Mucosa of rectum (tissue), 2 donors: ENCODE measurements at regions not wholly inside any gene's neighbourhood (a gene's known extent, or its start where the extent isn't known, plus 50 kb on each side); places are given as distances from the start of the nearest gene placed in this dataset.
"Not testable (repeated sequence)": the region's sequence is repeated elsewhere in the genome, so short reads cannot be mapped to it uniquely, and the experiment has no call there.

Experiments
- H3K27ac ChIP-seq, 2 donors: one replicate each; pipeline ENCODE4 v1.7.0; 2013; ENCODE audit warnings: inconsistent platforms in 2 of 2, low read depth in 2 of 2, low read length in 2 of 2
- H3K27me3 ChIP-seq, 2 donors: one replicate each; pipeline ENCODE4 v1.7.0; 2013; ENCODE audit warnings: low read length in 2 of 2; ENCODE audit not compliant: control insufficient read depth in 2 of 2, insufficient read depth in 2 of 2
- H3K36me3 ChIP-seq, 2 donors: one replicate each; pipeline ENCODE4 v1.7.0; 2013; ENCODE audit warnings: low read length in 2 of 2; ENCODE audit not compliant: control insufficient read depth in 2 of 2, insufficient read depth in 2 of 2
- H3K4me1 ChIP-seq, 2 donors: one replicate each; pipeline ENCODE4 v1.7.0; 2013; ENCODE audit warnings: low read length in 2 of 2, mild to moderate bottlenecking in 1 of 2; ENCODE audit not compliant: control insufficient read depth in 2 of 2, insufficient read depth in 2 of 2
- H3K4me3 ChIP-seq, 2 donors: one replicate each; pipeline ENCODE4 v1.7.0; 2013; ENCODE audit warnings: low read length in 2 of 2
- H3K9ac ChIP-seq, 2 donors: one replicate each; pipeline ENCODE4 v1.7.0; 2013; ENCODE audit warnings: low read length in 2 of 2, low read depth in 1 of 2, mild to moderate bottlenecking in 1 of 2
- H3K9me3 ChIP-seq, 2 donors: one replicate each; pipeline ENCODE4 v1.7.0; 2013; ENCODE audit warnings: low read length in 2 of 2; ENCODE audit not compliant: control insufficient read depth in 2 of 2
- donor health status: healthy.
- donor health status: Normal muscosa, but diverticular disease.

DNA sequence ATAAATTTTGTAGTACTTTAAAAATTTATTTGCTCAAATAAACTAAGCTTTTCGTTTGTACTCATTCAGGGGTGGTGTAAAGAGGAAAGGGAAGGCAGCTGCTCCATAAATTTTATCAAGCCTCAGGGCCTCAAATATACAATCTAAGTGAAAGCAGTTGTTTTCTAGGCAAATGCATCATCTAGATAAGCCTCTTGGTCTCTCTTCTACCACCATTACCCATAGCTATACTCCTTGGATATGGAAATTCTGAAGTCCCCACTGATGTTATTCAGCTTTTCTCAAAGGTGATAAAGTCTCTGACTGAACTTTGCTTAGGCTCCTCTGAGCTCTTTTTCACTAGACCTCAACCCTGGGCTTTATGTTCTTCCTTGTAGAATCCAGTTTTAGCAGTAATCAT lies 1313.1 kb downstream of the JRKL start:
- Histone ChIP-seq H3K27me3 (no peaks in the 10 kb centered on the region), H3K4me1 (no peaks in the 10 kb centered on the region), H3K27ac (no peak overlapping the region)

DNA sequence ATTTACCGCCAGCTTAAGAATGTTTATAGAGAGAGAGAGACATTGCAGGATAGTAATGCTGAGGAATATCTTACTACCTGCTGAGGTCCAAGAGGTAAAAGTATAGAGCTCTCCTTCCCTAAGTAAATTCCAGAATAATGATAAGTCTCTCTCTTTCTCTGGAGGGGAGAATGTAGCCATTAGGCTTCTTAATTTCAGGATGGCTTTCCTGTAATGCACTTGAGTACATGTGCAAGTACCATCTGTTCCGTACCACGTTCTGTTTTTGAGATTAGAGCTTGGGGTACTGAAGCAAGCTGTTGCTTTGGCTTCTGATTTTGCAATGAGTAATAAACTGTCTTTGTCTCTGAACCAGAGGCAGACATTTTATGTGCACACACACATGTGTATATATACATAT lies 1314.0 kb downstream of the JRKL start:
- Histone ChIP-seq H3K4me3 (no peak overlapping the region), H3K27ac (no peak overlapping the region), H3K9ac (no peak overlapping the region), H3K9me3 (peaks cover 0 to 4% of the 10 kb centered on the region in 2 donors), H3K4me1 (no peaks in the 10 kb centered on the region), H3K36me3 (no peaks in the 10 kb centered on the region), H3K27me3 (no peaks in the 10 kb centered on the region)

More for the DNA sequence above, 1313.1 kb downstream of the JRKL start:
- Histone ChIP-seq H3K4me3 (no peak overlapping the region), H3K9me3 (peaks cover 0 to 4% of the 10 kb centered on the region in 2 donors), H3K9ac (no peak overlapping the region), H3K36me3 (no peaks in the 10 kb centered on the region)

DNA sequence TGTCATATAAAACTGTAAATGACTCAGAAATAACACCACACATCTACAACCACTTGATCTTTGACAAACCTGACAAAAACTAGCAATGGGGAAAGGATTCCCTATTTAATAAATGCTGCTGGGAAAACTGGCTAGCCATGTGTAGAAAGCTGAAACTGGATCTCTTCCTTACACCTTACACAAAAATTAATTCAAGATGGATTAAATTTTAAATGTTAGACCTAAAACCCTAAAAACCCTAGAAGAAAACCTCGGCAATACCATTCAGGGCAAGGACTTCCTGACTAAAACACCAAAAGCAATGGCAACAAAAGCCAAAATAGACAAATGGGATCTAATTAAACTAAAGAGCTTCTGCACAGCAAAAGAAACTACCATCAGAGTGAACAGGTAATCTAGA lies 1315.3 kb upstream of the CNTN5 start:
- H3K27me3 ChIP-seq, H3K36me3 ChIP-seq, H3K9ac ChIP-seq, H3K4me3 ChIP-seq, H3K27ac ChIP-seq, H3K9me3 ChIP-seq, H3K4me1 ChIP-seq: not testable (repeated sequence)

DNA sequence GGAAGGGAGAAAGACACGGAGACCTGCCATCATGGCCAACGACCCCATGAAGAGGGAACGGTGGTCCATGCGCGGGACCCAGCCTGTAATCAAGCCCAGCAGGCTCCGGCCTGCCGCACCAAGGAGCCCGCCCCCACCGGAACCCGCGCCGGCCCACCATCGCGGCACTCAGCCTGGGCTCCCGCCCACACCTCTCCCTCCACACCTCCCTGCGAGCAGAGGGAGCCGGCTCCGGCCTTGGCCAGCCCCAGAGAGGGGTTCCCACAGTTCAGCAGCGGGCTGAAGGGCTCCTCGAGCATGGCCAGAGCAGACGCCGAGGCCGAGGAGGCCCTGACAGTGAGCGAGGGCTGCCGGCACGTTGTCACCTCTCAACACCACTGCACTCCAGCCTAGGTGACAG lies 1302.8 kb upstream of the CNTN5 start:
- Histone ChIP-seq H3K36me3 (no peaks in the 10 kb centered on the region), H3K9me3 (no peaks in the 10 kb centered on the region), H3K27ac (no peak overlapping the region), H3K27me3 (no peaks in the 10 kb centered on the region), H3K9ac (no peak overlapping the region), H3K4me1 (no peaks in the 10 kb centered on the region), H3K4me3 (no peak overlapping the region)

DNA sequence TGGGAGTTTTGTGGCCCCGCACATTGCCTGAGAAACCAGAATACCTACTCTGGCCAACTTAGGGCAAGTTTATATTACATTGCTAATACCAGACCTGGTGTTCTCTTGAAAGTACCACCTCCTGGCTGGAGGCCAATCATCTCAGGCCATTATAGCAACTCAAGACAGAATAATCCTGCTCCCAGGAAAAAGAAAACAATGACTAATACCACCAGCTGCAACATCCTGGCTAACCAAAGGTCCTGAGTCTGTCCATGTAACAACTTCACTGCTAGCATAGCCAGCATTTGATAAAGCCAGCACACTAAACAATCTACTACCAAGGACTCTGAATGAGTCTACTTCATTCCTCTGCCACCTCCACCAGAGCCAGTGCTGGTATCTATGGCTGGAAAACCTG lies 1298.7 kb upstream of the CNTN5 start:
- H3K9ac ChIP-seq, result no peak overlapping the region
- no peaks in the 10 kb centered on the region for H3K9me3 ChIP-seq
- no peaks in the 10 kb centered on the region for H3K36me3 ChIP-seq
- H3K27ac ChIP-seq, result no peak overlapping the region
- H3K4me1 ChIP-seq, result no peaks in the 10 kb centered on the region
- H3K4me3 ChIP-seq, result no peak overlapping the region
- H3K27me3 ChIP-seq, result no peaks in the 10 kb centered on the region

DNA sequence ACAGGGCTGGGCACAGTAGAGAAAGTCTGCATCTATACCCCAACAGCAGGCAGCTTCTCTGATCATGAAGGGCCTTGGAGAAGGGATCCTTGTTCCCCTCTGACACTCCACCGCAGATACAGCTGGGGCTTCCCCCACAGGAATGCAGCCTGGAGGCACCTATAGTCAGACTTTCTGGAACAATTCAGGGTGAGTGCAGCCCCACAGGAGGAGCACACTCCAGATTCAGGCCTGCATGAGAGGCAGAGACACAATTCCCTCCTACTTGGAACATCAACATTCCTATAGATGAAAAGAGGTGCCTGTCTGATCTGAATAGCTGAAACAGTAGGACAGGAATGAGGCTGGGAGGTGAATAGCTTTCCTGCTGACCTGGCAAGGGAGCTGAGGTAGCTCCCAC lies 1298.0 kb upstream of the CNTN5 start:
- Histone ChIP-seq H3K9me3 (no peaks in the 10 kb centered on the region), H3K9ac (no peak overlapping the region), H3K27me3 (no peaks in the 10 kb centered on the region), H3K4me3 (no peak overlapping the region), H3K36me3 (no peaks in the 10 kb centered on the region), H3K4me1 (no peaks in the 10 kb centered on the region), H3K27ac (no peak overlapping the region)

DNA sequence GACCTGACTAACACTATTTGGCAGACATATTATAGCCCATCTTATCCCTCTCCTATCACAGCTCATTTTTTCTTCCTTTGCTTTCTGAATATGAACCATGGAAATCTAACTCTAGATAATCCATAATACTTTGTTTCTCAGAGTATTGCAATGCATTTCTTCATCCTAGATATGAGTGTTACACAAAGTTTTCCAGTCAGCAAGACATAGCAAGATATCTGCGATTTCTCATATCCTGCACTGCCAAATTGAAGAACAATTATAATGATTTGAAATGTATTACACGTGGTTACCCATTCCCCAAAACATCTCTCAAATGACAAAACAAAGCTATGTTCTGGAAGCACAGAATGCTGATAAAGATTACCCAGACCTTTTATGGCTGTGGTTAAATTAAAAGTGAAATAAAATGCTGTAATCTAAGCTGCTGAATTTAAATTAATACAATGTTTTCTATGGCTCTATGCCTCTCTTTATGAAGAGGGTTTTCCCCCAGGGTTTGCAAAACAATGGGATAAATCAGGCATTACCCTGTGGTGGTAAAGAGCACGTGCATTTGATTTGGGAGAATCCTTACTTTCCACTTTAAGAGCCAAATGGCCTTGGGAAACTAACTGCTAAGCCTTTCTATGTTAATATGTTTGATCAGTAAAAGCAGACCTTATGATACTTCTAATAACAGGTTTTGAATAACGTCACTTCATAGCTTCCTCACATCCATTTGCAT lies 1291.0 kb upstream of the CNTN5 start:
- H3K4me3 ChIP-seq, result no peak overlapping the region
- H3K4me1 ChIP-seq, result no peaks in the 10 kb centered on the region
- no peak overlapping the region for H3K27ac ChIP-seq
- H3K36me3 ChIP-seq, result no peaks in the 10 kb centered on the region
- no peaks in the 10 kb centered on the region for H3K27me3 ChIP-seq
- H3K9ac ChIP-seq, result no peak overlapping the region
- H3K9me3 ChIP-seq, result no peaks in the 10 kb centered on the region

DNA sequence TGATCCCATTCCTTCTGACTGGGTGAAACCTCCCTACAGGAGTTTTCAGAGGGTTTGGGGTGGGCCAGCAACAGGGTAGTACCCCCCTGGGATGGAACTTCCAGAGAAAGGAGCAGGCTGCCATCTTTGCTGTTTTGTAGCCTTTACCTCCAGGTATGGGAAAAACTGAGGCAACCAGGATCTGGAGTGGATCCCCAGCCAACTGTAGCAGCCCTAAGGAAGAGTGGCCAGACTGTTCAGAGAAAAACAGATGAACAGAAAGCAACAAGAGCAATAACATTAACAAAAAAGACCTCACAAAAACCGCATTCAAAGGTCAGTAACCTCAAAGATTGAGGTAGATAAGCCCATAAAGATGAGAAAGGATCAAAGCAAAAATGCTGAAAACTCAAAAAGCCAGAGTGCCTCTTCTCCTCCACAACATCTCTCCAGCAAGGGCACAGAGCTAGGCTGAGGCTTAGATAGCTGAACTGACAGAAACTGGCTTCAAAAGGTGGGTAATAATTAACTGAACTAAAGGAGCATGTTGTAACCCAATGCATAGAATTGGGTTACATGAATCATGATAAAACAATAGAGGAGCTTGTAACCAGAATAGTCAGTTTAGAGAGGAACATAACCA lies 1288.6 kb upstream of the CNTN5 start:
- no peaks in the 10 kb centered on the region for H3K36me3 ChIP-seq
- H3K4me3 ChIP-seq, result no peak overlapping the region
- H3K27ac ChIP-seq, result no peak overlapping the region
- no peak overlapping the region for H3K9ac ChIP-seq
- H3K9me3 ChIP-seq, result no peaks in the 10 kb centered on the region
- no peaks in the 10 kb centered on the region for H3K27me3 ChIP-seq
- no peaks in the 10 kb centered on the region for H3K4me1 ChIP-seq

DNA sequence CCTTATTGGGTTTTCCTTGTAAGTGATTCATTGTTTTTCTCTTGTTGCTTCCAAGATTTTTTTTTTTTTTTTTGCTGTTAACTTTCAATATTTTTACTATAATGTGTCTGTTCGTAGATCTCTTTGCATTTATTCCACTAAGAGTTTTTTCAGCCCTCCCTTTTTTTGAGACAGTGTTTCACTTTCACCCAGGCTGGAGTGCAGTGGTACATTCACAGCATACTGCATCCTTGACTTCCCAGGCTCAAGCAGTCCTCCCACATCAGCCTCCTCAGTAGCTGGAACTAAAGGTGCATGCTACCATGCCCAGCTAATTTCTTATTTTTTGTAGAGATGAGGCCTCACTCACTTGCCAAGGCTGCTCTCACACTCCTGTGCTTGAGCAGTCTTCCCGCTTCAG lies 1282.0 kb upstream of the CNTN5 start:
- no peak overlapping the region for H3K9ac ChIP-seq
- H3K9me3 ChIP-seq, result no peaks in the 10 kb centered on the region
- H3K27ac ChIP-seq, result no peak overlapping the region
- no peaks in the 10 kb centered on the region for H3K27me3 ChIP-seq
- no peaks in the 10 kb centered on the region for H3K4me1 ChIP-seq
- H3K4me3 ChIP-seq, result no peak overlapping the region
- no peaks in the 10 kb centered on the region for H3K36me3 ChIP-seq

DNA sequence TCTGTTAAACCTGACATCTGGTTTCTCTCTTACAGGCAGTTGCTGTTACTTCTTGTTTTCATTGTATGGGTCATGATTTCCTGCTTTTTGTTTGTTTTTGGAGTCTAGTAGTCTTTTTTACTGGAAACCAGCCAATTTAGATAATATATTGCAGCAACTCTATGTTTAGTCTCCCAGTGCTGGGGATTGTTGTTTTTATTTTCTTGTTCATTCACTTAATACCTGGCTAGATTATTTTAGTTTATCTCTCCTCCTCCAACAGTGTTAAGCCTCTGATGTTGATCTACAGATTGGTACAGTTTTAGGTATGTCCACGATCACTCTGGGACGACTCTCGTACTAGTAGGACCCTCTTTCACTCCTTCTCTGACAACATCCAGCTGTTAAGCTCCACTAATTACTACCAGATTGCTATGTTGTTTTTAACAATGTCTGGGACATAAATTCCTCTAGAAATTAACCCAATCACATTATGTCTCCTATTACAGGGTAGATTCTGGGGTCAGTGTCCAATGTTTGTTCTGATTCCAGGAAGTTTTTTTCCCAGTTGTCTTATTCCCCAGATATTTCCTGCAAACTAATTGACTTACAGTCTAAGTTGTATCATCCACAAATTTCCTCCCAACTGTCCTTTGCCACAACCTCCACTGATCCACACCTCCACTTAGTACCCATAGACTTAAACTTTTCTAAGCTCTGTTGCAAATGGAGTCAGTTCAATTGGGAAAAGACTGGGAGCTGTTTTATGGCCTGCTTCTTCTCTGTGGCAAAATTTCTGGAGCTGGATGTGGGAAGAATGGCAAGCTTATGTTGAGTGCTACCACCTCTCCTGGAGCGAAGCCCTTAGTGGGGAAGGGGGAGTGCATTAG lies 1280.6 kb upstream of the CNTN5 start:
- no peaks in the 10 kb centered on the region for H3K9me3 ChIP-seq
- H3K36me3 ChIP-seq, result no peaks in the 10 kb centered on the region
- no peak overlapping the region for H3K9ac ChIP-seq
- H3K27me3 ChIP-seq, result no peaks in the 10 kb centered on the region
- H3K4me3 ChIP-seq, result no peak overlapping the region
- H3K27ac ChIP-seq, result no peak overlapping the region
- H3K4me1 ChIP-seq, result no peaks in the 10 kb centered on the region
